ENCODE measurements at regions not wholly inside any gene's neighbourhood (a gene's known extent, or its start where the extent isn't known, plus 50 kb on each side); places are given as distances from the start of the nearest gene placed in this dataset.

GRCh38 chr1:239268007-239268406 is 118.4 kb upstream of the CHRM3 start:
- no peak for DNase-seq (ENCODE audit: low spot score)

GRCh38 chr1:239263801-239264200 is 122.6 kb upstream of the CHRM3 start:
- DNase-seq (ENCODE audit: low spot score): no peak

- DNase-seq (ENCODE audit: low spot score): no peak
These were observed 123.8 kb upstream of the CHRM3 start for GRCh38 chr1:239262538-239262937.

- DNase-seq (ENCODE audit: low spot score): no peak
These were observed 124.8 kb upstream of the CHRM3 start for GRCh38 chr1:239261521-239261920.

- no peak for DNase-seq (ENCODE audit: low spot score)
These were observed 125.5 kb upstream of the CHRM3 start for GRCh38 chr1:239260842-239261241.

GRCh38 chr1:239255628-239256160 is 130.7 kb upstream of the CHRM3 start:
- DNase-seq (ENCODE audit: low spot score): no peak

GRCh38 chr1:239254999-239255398 is 131.4 kb upstream of the CHRM3 start:
- DNase-seq (ENCODE audit: low spot score): no peak

GRCh38 chr1:239253032-239253431 is 133.3 kb upstream of the CHRM3 start:
- no peak for DNase-seq (ENCODE audit: low spot score)

- DNase-seq (ENCODE audit: low spot score): no peak
These were observed 135.9 kb upstream of the CHRM3 start for GRCh38 chr1:239250353-239251035.

GRCh38 chr1:239247285-239247684 is 139.1 kb upstream of the CHRM3 start:
- DNase-seq (ENCODE audit: low spot score): no peak

- DNase-seq (ENCODE audit: low spot score): no peak
These were observed 142.3 kb upstream of the CHRM3 start for GRCh38 chr1:239244084-239244483.

- DNase-seq (ENCODE audit: low spot score): no peak
These were observed 143.4 kb upstream of the CHRM3 start for GRCh38 chr1:239243006-239243405.

- no peak for DNase-seq (ENCODE audit: low spot score)
These were observed 144.0 kb upstream of the CHRM3 start for GRCh38 chr1:239242404-239242803.

- DNase-seq (ENCODE audit: low spot score): no peak
These were observed 145.6 kb upstream of the CHRM3 start for GRCh38 chr1:239240736-239241135.

- DNase-seq (ENCODE audit: low spot score): no peak
These were observed 146.8 kb upstream of the CHRM3 start for GRCh38 chr1:239239529-239239928.

GRCh38 chr1:239237912-239238311 is 148.5 kb upstream of the CHRM3 start:
- DNase-seq (ENCODE audit: low spot score): no peak

- DNase-seq (ENCODE audit: low spot score): no peak
These were observed 152.7 kb upstream of the CHRM3 start for GRCh38 chr1:239233626-239234025.

- no peak for DNase-seq (ENCODE audit: low spot score)
These were observed 153.4 kb upstream of the CHRM3 start for GRCh38 chr1:239232921-239233320.

GRCh38 chr1:239228451-239228850 is 157.9 kb upstream of the CHRM3 start:
- DNase-seq (ENCODE audit: low spot score): no peak

GRCh38 chr1:239225396-239225795 is 161.0 kb upstream of the CHRM3 start:
- DNase-seq (ENCODE audit: low spot score): no peak

GRCh38 chr1:239224100-239224499 is 162.3 kb upstream of the CHRM3 start:
- DNase-seq (ENCODE audit: low spot score): no peak

GRCh38 chr1:239222999-239223398 is 163.4 kb upstream of the CHRM3 start:
- DNase-seq (ENCODE audit: low spot score): no peak

GRCh38 chr1:239221656-239222055 is 164.7 kb upstream of the CHRM3 start:
- no peak for DNase-seq (ENCODE audit: low spot score)

- no peak for DNase-seq (ENCODE audit: low spot score)
These were observed 166.7 kb upstream of the CHRM3 start for GRCh38 chr1:239219679-239220078.

Measured in GM03348 (cell line).